Mesenchymal stem cell (in vitro differentiated cells and primary cell): ENCODE measurements at regions not wholly inside any gene's neighbourhood (a gene's known extent, or its start where the extent isn't known, plus 50 kb on each side); places are given as distances from the start of the nearest gene placed in this dataset. TPM values are rescaled to one million over a fixed set of nuclear protein-coding genes. Genes with fewer than 3 reads are reported as not detected.

Experiments used
- DNase-seq: peaks from one replicate; pipeline ENCODE4 v3.0.0-alpha.2; 2013
- H2AFZ ChIP-seq: one replicate; pipeline ENCODE4 v1.6.1; 2013; ENCODE audit warnings: low read depth, mild to moderate bottlenecking, control low read depth, inconsistent platforms, low read length, moderate library complexity
- H2AK5ac ChIP-seq: 2 replicates; pipeline ENCODE4 v1.6.1; 2013; ENCODE audit warnings: low read length, moderate library complexity, mild to moderate bottlenecking, inconsistent platforms; ENCODE audit not compliant: severe bottlenecking
- H2BK120ac ChIP-seq: one replicate; pipeline ENCODE4 v1.6.1; 2013; ENCODE audit warnings: low read depth, mild to moderate bottlenecking, inconsistent platforms, low read length, moderate library complexity
- H2BK12ac ChIP-seq, 2 experiments: one replicate each; pipeline ENCODE4 v1.6.1; 2013; ENCODE audit warnings: inconsistent platforms in 2 of 2, low read length in 2 of 2, mild to moderate bottlenecking in 2 of 2, moderate library complexity in 2 of 2, control low read depth in 1 of 2
- H2BK15ac ChIP-seq: one replicate; pipeline ENCODE4 v1.6.1; 2013; ENCODE audit warnings: mild to moderate bottlenecking, low read depth, inconsistent platforms; ENCODE audit not compliant: poor library complexity, severe bottlenecking
- H2BK5ac ChIP-seq: 2 replicates; pipeline ENCODE4 v1.6.1; 2013; ENCODE audit warnings: low read depth, mild to moderate bottlenecking, low read length, control low read depth, inconsistent platforms; ENCODE audit not compliant: poor library complexity, severe bottlenecking
- H3K14ac ChIP-seq, 2 experiments: one replicate each; pipeline ENCODE4 v1.6.1; 2013; ENCODE audit warnings: inconsistent platforms in 2 of 2, low read length in 2 of 2, control low read depth in 1 of 2, mild to moderate bottlenecking in 1 of 2, moderate library complexity in 1 of 2
- H3K18ac ChIP-seq, 2 experiments: one replicate each; pipeline ENCODE4 v1.6.1; 2013; ENCODE audit warnings: inconsistent platforms in 2 of 2, low read length in 2 of 2, control low read depth in 1 of 2, low read depth in 1 of 2, mild to moderate bottlenecking in 1 of 2
- H3K23ac ChIP-seq, 2 experiments: one replicate each; pipeline ENCODE4 v1.6.1; 2013; ENCODE audit warnings: inconsistent platforms in 2 of 2, low read length in 2 of 2, mild to moderate bottlenecking in 2 of 2, moderate library complexity in 2 of 2, control low read depth in 1 of 2
- H3K27ac ChIP-seq: 2 replicates; pipeline ENCODE4 v1.5.1; 2013; ENCODE audit warnings: mild to moderate bottlenecking, moderate library complexity, low read length, control low read depth, inconsistent platforms; ENCODE audit not compliant: poor library complexity, severe bottlenecking
- H3K27me3 ChIP-seq, 2 experiments: 2 replicates each; pipeline versions ENCODE4 v1.6.1 to v1.7.0; 2013; ENCODE audit warnings: low read length in 2 of 2, mild to moderate bottlenecking in 2 of 2, moderate library complexity in 2 of 2, control low read depth in 1 of 2, inconsistent platforms in 1 of 2; ENCODE audit not compliant: control insufficient read depth in 1 of 2, insufficient read depth in 1 of 2
- H3K36me3 ChIP-seq, 2 experiments: 2 replicates each; pipeline versions ENCODE4 v1.6.1 to v1.7.0; 2013; ENCODE audit warnings: low read length in 2 of 2, control low read depth in 1 of 2, inconsistent platforms in 1 of 2, low read depth in 1 of 2, mild to moderate bottlenecking in 1 of 2; ENCODE audit not compliant: insufficient read depth in 2 of 2, control insufficient read depth in 1 of 2
- H3K4ac ChIP-seq, 2 experiments: one replicate each; pipeline ENCODE4 v1.6.1; 2013; ENCODE audit warnings: inconsistent platforms in 2 of 2, low read length in 2 of 2, mild to moderate bottlenecking in 2 of 2, moderate library complexity in 2 of 2, control low read depth in 1 of 2, low read depth in 1 of 2
- H3K4me1 ChIP-seq: 2 replicates; pipeline ENCODE4 v1.6.1; 2013; ENCODE audit warnings: low read depth, low read length, control low read depth; ENCODE audit not compliant: control insufficient read depth, insufficient read depth
- H3K4me2 ChIP-seq: 2 replicates; pipeline ENCODE4 v1.6.1; 2013; ENCODE audit warnings: low read length, mild to moderate bottlenecking, inconsistent platforms; ENCODE audit not compliant: poor library complexity, severe bottlenecking
- H3K4me3 ChIP-seq, 2 experiments: 2 replicates each; pipeline versions ENCODE4 v1.5.1 to v1.7.0; 2013; ENCODE audit warnings: low read length in 2 of 2, mild to moderate bottlenecking in 2 of 2, control low read depth in 1 of 2, low read depth in 1 of 2; ENCODE audit not compliant: insufficient read depth in 1 of 2
- H3K79me1 ChIP-seq: replicated peaks from 2 replicates; pipeline ENCODE4 v1.6.1; 2013; ENCODE audit warnings: mild to moderate bottlenecking, control low read depth, low read length, inconsistent platforms; ENCODE audit not compliant: poor library complexity, severe bottlenecking
- H3K9ac ChIP-seq: 2 replicates; pipeline ENCODE4 v1.7.0; 2013; ENCODE audit warnings: mild to moderate bottlenecking, low read length, moderate library complexity
- H3K9me3 ChIP-seq: 2 replicates; pipeline ENCODE4 v1.7.0; 2013; ENCODE audit warnings: mild to moderate bottlenecking, low read length; ENCODE audit not compliant: control insufficient read depth
- H4K8ac ChIP-seq: one replicate; pipeline ENCODE4 v1.6.1; 2013; ENCODE audit warnings: inconsistent platforms, mild to moderate bottlenecking, low read length, moderate library complexity
- H4K91ac ChIP-seq: one replicate; pipeline ENCODE4 v1.6.1; 2013; ENCODE audit warnings: mild to moderate bottlenecking, low read length, inconsistent platforms
- WGBS: methylation state at CpG from one replicate; pipeline ENCODE4 v1.1.7; 2013; ENCODE audit warnings: mixed read lengths; 5-methylcytosine and 5-hydroxymethylcytosine counted together
- small RNA-seq: library from polyadenylated mRNA; stranded (forward); fragments of <200 nt; extraction: miRNeasy Mini kit (QIAGEN cat#:217004); gene quantifications from one replicate; pipeline ENCODE3, GENCODE V24; 2013; ENCODE audit warnings: low read depth

- no peak overlapping the region for H2BK12ac ChIP-seq
- no peak overlapping the region for H2AK5ac ChIP-seq
- no peaks in the 10 kb centered on the region for H3K79me1 ChIP-seq
- no peaks in the 10 kb centered on the region for H3K4me1 ChIP-seq
- H3K4ac ChIP-seq = no peak overlapping the region
- H3K14ac ChIP-seq = no peak overlapping the region
- no peaks in the 10 kb centered on the region for H3K36me3 ChIP-seq
- no peaks in the 10 kb centered on the region for H3K27me3 ChIP-seq
- no peak for DNase-seq
- H2BK5ac ChIP-seq = no peak overlapping the region
- H3K4me3 ChIP-seq = peak overlapping the region in 1 of 2 experiments; percentile 35
- H2BK15ac ChIP-seq = no peak overlapping the region
- no peak overlapping the region for H3K23ac ChIP-seq
- H2AFZ ChIP-seq = no peak overlapping the region
- no peak overlapping the region for H3K4me2 ChIP-seq
- no peak overlapping the region for H3K9ac ChIP-seq
- H4K91ac ChIP-seq = no peak overlapping the region
- H3K18ac ChIP-seq = no peak overlapping the region
- H4K8ac ChIP-seq = no peak overlapping the region
- no peak overlapping the region for H2BK120ac ChIP-seq
- WGBS = 93% methylated on average over 5 of the region's 7 CpGs
- H3K9me3 ChIP-seq = no peaks in the 10 kb centered on the region
- H3K27ac ChIP-seq = no peak overlapping the region
These were observed 690.5 kb downstream of the ARHGAP15 start for GRCh38 chr2:143819764-143820163.

- H3K4me1 ChIP-seq = no peaks in the 10 kb centered on the region
- H3K4me3 ChIP-seq = peak overlapping the region in 1 of 2 experiments; percentile 35
- H3K9ac ChIP-seq = no peak overlapping the region
- no peak overlapping the region for H2BK12ac ChIP-seq
- no peak overlapping the region for H2BK120ac ChIP-seq
- H2BK15ac ChIP-seq = no peak overlapping the region
- WGBS = 0% methylated on average over 1 of the region's 1 CpG
- H4K91ac ChIP-seq = no peak overlapping the region
- no peaks in the 10 kb centered on the region for H3K79me1 ChIP-seq
- DNase-seq = no peak
- no peaks in the 10 kb centered on the region for H3K36me3 ChIP-seq
- no peaks in the 10 kb centered on the region for H3K9me3 ChIP-seq
- H3K14ac ChIP-seq = no peak overlapping the region
- H3K27me3 ChIP-seq = no peaks in the 10 kb centered on the region
- no peak overlapping the region for H3K27ac ChIP-seq
- no peak overlapping the region for H2AK5ac ChIP-seq
- H2AFZ ChIP-seq = no peak overlapping the region
- H4K8ac ChIP-seq = no peak overlapping the region
- no peak overlapping the region for H3K18ac ChIP-seq
- H2BK5ac ChIP-seq = no peak overlapping the region
- no peak overlapping the region for H3K4ac ChIP-seq
- no peak overlapping the region for H3K23ac ChIP-seq
- H3K4me2 ChIP-seq = no peak overlapping the region
These were observed 690.0 kb downstream of the ARHGAP15 start for GRCh38 chr2:143819190-143819735.

Small RNA genes lying in the stretch of these regions (small RNA-seq; reads per million reads assigned to genes)
- gene RF00019 = not detected
